ENCODE measurements at regions not wholly inside any gene's neighbourhood (a gene's known extent, or its start where the extent isn't known, plus 50 kb on each side); places are given as distances from the start of the nearest gene placed in this dataset.
"Not testable (repeated sequence)": the region's sequence is repeated elsewhere in the genome, so short reads cannot be mapped to it uniquely, and the experiment has no call there.

DNA sequence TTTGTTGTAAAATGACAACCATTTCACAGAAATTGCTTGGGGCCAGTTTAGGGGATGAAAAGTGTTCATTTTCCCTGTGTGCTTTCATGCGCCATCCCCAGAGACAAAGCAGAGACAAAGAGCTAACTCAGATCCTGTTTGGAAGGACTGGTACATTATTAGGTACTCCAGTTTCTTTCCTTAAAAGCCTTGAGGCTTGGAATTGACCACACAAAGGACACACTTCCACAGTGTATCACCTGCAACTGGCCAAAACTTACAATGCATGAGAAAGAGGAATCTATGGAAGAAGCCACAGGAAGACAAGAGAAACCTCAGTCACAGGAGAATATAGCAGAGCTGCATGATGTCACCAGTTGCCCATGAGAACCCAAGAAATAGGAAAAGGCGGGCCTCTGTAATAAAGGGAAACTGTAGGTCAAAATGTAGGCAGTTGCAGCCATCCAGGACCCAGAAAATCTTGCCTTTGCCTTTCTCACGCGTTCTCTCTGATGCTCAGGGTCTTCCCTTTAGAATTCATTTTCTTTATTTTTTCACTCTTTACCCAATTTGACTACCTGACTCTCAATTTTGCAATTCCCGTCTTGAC lies 339.0 kb downstream of the RMST start:
- peak; percentile 45 for DNase-seq (ENCODE audit: low spot score)

GRCh38 chr12:97805146-97805545 lies 342.5 kb downstream of the RMST start:
- DNase-seq (ENCODE audit: low spot score) = no peak

GRCh38 chr12:97813301-97813700 lies 350.7 kb downstream of the RMST start:
- no peak for DNase-seq (ENCODE audit: low spot score)

DNA sequence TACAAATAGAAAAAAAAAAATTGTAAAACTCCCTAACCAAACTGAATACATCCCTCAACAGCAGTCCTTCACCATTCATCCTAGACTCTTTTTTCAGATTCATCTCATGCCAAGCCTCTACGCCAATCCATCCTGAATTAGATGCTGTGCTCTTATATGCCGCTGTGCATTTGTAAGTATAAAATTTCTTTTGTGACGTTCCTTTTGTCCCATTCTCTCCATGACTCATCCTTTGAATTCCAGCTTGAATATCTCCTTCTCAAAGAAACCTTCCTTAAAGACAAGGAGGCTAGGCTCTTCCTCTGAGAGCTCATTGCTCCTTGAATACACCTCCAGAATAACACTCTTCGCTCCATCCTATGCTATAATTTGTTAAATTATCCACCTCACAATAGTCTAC lies 359.2 kb downstream of the RMST start:
- no peak for DNase-seq (ENCODE audit: low spot score)

DNA sequence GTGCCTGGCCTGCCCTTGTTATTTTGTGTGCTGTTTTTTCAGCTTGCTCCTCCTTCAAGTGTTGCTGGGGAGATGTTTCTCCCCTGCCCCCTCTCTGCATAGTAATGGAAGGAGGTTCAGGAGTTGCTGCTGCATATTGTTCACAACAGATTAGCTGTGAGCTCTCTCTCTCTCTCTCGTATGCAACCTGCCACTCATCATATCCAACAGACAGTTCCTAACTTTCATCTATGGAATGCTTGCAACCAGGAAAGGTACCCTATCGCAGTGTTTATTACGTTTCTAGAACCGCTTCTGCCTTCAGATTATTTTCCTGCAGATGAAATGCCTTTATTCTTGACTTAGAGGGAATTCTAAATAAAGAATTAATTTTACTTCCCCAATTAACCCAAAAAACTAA lies 372.9 kb downstream of the RMST start:
- no peak for DNase-seq (ENCODE audit: low spot score)

DNA sequence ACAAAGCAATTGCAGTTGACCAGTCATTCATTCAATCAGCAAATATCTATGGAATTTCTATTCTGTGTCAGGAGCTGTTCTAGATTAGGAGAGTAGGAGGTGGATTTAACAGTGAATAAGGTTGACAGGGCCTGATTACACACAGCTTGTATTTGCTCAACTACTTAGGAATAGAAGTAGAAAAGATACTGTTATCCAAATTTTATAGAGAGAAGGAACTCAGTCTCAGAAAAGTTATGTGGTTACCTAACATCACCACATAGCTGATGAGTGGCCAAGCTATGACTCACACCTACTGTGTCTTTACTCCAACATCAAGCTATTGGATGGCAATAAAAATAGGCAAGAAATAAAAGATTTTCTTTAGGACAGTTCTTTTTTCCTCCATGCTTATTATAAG lies 374.8 kb downstream of the RMST start:
- DNase-seq (ENCODE audit: low spot score) = no peak

DNA sequence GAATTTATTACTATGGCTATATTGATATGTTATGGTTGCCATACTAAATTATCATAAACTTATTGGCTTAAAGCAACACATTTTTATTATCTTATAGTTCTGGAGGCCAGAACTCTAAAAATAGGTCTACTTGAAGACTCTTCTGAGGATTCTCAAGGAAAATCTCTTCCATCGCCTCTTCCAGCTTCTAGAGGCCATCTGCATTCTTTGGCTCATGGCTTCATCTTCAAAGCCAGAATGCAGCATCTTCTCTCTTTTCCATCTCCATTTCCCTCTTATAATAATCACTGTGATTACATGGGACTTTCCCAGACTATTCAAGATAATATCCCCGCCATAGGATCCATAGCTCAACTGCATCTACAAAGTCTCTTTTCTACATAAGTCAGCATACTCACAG lies 385.4 kb downstream of the RMST start:
- DNase-seq (ENCODE audit: low spot score) = no peak

DNA sequence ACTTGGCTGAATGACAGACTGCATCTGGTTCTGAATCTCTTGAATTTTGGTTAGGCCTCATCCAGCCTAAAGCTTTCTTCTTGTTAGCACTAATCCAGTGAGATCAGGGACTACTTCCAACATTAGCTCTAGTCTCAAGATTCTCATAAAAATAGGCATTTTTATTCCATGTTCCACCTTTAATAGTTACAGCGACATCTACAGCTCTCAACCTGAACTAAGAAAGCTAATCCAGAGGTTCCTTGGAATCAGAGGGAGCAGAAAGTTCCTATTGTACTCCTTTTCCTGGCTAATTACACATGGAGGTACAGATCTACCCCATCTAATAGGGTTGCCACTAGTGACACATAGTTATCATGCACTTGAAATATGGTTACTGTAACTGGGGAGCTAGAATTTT lies 391.9 kb downstream of the RMST start:
- DNase-seq (ENCODE audit: low spot score) = no peak

GRCh38 chr12:97862072-97862471 lies 399.5 kb downstream of the RMST start:
- DNase-seq (ENCODE audit: low spot score) = no peak

DNA sequence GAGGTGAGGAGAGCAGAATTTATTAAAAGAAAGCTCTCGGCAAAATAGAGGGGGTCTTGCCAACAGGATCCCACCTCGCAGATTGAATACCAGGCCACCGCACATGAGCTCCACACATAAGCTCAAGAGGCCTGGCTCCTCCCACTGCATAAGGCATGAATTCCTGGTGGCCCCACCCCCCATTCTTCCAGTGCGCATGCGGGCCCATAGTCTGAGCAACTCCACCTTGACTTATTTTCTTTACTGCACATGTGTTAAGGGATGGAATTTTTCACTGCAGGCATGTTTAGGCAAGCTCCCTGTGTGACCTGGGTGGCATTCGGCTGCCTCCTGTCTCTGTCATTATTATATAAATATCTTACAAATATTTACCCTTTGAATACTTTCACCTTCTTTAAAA lies 412.5 kb downstream of the RMST start:
- no peak for DNase-seq (ENCODE audit: low spot score)

GRCh38 chr12:97876780-97877179 lies 414.2 kb downstream of the RMST start:
- DNase-seq (ENCODE audit: low spot score) = no peak

- DNase-seq (ENCODE audit: low spot score) = no peak
These were observed 414.8 kb downstream of the RMST start for GRCh38 chr12:97877404-97877803.

GRCh38 chr12:97886511-97887176 lies 424.0 kb downstream of the RMST start:
- no peak for DNase-seq (ENCODE audit: low spot score)

GRCh38 chr12:97897881-97898280 lies 435.3 kb downstream of the RMST start:
- DNase-seq (ENCODE audit: low spot score) = not testable (repeated sequence)

- no peak for DNase-seq (ENCODE audit: low spot score)
These were observed 436.9 kb downstream of the RMST start for GRCh38 chr12:97899529-97899928.

- no peak for DNase-seq (ENCODE audit: low spot score)
These were observed 437.4 kb downstream of the RMST start for GRCh38 chr12:97899956-97900355.

DNA sequence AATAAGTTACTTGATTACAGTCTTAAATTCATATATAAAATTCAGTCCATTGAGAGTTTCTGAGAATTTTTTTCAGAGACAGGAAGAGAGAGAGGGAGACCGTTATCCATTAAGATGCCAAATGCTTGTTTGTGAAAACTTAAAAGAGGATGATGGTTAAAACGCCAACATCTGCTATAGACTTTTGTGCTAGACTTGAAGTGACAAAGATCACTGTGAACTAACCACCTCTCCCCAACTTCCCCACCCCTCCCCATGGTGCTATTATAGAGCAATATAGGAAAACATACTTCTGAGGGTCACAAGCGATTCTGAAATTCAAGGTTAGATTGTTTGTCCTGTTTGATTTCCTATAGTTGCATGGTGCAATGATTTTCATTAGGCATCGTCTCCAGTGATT lies 440.8 kb downstream of the RMST start:
- no peak for DNase-seq (ENCODE audit: low spot score)

DNA sequence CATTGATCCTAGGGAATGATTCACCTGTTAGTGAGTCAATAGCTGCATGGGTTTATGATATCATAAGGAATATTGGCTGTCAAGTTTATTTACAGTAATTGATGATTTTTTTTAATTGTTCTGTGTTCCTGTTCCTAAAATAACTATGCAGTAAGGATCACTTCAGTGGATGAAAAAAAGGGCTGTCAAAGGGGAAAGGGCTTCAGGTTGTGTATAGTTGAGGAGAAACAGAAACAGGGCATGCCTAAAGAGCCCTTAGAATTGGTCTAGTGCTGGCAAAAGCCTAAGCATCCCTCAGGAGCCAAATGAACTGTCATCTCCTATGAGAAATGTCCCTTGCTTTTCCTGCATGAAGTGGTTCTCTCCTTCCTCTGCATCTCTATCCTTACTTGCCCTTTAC lies 444.9 kb downstream of the RMST start:
- DNase-seq (ENCODE audit: low spot score) = no peak

DNA sequence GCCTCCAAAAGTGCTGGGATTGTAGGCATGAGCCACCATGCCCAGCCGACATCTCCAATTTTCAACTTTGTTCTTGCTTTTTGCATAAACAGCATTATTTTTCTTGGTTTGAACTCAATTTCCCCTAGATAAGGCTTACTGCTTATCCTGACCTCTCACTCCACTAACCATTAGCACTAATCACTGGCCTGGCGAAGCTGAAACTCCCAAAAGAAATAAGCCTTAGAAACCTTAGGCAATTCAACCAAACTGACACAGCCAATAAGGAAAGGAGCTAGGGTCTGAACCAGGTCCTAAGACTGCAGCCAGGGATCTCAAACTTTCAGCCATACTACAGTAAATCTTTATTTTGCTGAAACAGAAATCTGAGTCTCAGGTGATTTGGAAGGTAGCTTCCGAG lies 448.0 kb downstream of the RMST start:
- DNase-seq (ENCODE audit: low spot score) = no peak

DNA sequence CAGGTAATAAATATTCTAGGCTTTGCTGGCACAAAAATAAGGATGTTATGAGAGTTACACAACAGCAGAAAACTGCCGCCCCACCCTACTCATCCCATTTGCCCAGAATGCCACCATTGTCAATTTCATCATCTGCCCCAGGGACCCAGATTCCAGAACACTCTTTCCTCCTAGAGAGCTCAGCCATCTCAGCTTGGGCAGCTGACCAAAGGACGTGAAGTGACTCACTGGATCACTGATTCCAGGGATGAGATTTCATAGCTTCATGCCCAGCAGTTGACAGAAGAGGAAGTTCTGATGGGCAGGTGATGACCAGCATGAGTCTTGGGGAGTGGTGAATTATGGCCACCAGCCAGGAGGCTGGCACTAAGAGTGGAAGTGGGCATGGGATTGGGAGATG lies 450.3 kb downstream of the RMST start:
- no peak for DNase-seq (ENCODE audit: low spot score)

DNA sequence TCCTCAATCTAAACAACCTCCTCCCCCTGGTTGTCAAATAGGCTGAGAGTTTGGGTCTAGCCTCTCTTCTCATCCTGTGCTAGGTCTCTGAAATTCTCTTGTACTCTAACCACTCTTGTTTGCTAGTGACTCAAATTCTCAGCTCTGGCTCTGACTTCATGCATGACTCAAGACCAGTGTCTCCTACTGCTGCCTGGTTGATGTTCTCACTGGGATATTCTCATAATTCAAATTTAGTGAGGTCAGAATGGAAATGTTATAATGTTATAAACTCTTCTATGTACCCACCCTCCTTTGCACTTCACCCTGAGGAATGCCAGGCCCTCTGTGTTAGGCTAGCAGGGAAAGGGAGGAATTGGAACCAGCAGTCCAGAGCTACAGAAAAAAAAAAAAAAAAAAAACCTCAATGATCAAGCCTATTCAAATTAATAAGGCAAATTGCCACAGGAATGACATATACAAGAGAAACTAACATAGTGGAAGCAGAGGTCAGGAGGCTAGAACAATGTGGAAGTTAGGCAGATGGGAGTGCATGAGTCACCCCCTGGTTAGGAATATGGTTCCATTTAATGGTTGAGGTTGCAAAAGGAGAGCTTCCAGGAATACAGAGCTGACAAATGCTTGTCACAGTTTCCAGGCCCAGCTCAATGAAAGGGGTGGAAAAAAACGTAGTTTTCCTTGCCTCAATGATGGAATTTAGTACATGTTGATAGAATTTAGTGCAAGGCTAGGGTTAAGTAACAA lies 459.5 kb downstream of the RMST start:
- DNase-seq (ENCODE audit: low spot score) = no peak

- no peak for DNase-seq (ENCODE audit: low spot score)
These were observed 460.9 kb downstream of the RMST start for GRCh38 chr12:97923546-97923945.

GRCh38 chr12:97924122-97924521 lies 461.5 kb downstream of the RMST start:
- DNase-seq (ENCODE audit: low spot score) = no peak

- no peak for DNase-seq (ENCODE audit: low spot score)
These were observed 465.4 kb downstream of the RMST start for GRCh38 chr12:97927977-97928376.

Data from COLO829 (cell line).